ENCODE measurements at regions not wholly inside any gene's neighbourhood (a gene's known extent, or its start where the extent isn't known, plus 50 kb on each side); places are given as distances from the start of the nearest gene placed in this dataset.

DNA sequence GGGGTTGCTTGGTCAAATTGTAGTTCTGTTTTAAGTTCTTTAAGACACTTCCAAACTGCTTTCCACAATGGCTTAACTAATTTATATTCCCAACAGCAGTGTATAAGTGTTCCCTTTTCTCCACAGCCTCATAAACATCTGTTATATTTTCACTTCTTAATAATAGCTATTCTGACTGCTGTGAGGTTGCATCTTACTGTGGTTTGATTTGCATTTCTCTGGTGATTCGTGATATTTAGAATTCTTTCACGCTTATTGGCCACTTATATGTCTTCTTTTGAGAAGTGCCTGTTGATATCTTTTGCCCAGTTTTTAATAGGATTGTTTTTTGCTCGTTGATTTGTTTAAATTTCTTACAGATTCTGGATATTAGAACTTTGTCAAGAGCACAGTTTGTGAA is 278.6 kb upstream of the ITM2A start:
- intact Hi-C loops (cut with DNase I, micrococcal nuclease) = no loop called here
- no peaks in the 10 kb centered on the region for H3K36me3 ChIP-seq (ENCODE audit: low read depth)
- H3K4me3 ChIP-seq = no peak overlapping the region
- TF ChIP-seq CTCF (IDR thresholded peaks at IDR 0.05) = no peak
- no peaks in the 10 kb centered on the region for H3K4me1 ChIP-seq (ENCODE audit: low read depth)
- no peak for ATAC-seq
- DNase-seq = no peak
- H3K9me3 ChIP-seq = no peaks in the 10 kb centered on the region

- intact Hi-C loops (cut with DNase I, micrococcal nuclease) = no loop called here
- no peaks in the 10 kb centered on the region for H3K36me3 ChIP-seq (ENCODE audit: low read depth)
- DNase-seq (no peak), ATAC-seq (no peak)
- H3K4me1 ChIP-seq (ENCODE audit: low read depth) = no peaks in the 10 kb centered on the region
- H3K9me3 ChIP-seq = no peaks in the 10 kb centered on the region
- TF ChIP-seq CTCF (IDR thresholded peaks at IDR 0.05) = no peak
- H3K4me3 ChIP-seq = no peak overlapping the region
Measured at GRCh38 chrX:79631526-79631925, 264.4 kb upstream of the ITM2A start.

- DNase-seq (no peak), ATAC-seq (peak; percentile 81)
- no peaks in the 10 kb centered on the region for H3K9me3 ChIP-seq
- H3K36me3 ChIP-seq (ENCODE audit: low read depth) = no peaks in the 10 kb centered on the region
- H3K4me1 ChIP-seq (ENCODE audit: low read depth) = no peaks in the 10 kb centered on the region
- H3K4me3 ChIP-seq = no peak overlapping the region
- no peak for TF ChIP-seq CTCF (IDR thresholded peaks at IDR 0.05)
- intact Hi-C loops (cut with DNase I, micrococcal nuclease) = no loop called here
Measured at GRCh38 chrX:79630033-79631009, 263.2 kb upstream of the ITM2A start.

DNA sequence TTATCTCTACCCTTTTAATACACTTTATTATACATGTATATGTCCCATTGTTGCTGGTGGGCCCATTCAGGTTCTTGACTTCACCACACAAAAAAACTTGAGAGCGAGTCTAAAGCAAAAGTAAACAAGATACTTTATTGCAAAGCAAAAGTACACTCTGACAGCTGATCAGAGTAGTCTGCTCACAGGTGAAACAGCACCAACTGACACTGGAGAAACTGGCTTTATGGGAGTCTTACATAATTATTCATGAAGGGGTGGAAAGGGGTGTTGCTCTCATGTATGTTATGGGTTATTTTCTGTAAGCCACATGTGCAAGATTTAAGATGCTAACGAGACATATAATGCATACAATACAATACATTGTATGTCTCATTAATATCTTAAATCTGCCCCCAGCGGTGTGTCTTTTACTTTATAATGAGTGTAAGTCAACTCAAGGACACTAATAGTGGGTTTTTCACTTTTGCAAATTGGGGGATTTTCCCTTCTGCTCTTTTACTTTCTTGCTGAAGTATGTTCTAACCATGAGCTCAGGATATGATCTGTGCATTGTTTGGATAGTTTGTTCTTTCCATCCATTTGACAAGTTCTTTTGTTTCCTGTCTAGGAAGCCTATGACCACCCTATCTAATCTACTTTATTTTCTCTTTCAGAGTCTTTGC is 256.1 kb upstream of the ITM2A start:
- no peak for TF ChIP-seq CTCF (IDR thresholded peaks at IDR 0.05)
- ATAC-seq = peak; percentile 85
- peak in 1 of 3 donors; percentile 12 for DNase-seq
- Histone ChIP-seq H3K9me3 (no peaks in the 10 kb centered on the region), H3K4me1 (ENCODE audit: low read depth) (no peaks in the 10 kb centered on the region), H3K36me3 (ENCODE audit: low read depth) (no peaks in the 10 kb centered on the region), H3K4me3 (no peak overlapping the region)
- intact Hi-C loops (cut with DNase I, micrococcal nuclease) = no loop called here

GRCh38 chrX:79618280-79618679 is 251.1 kb upstream of the ITM2A start:
- peak; percentile 40 for ATAC-seq

More at GRCh38 chrX:79618280-79618679, 251.1 kb upstream of the ITM2A start:
- Histone ChIP-seq H3K4me1 (ENCODE audit: low read depth) (no peaks in the 10 kb centered on the region), H3K4me3 (no peak overlapping the region), H3K9me3 (no peaks in the 10 kb centered on the region), H3K36me3 (ENCODE audit: low read depth) (no peaks in the 10 kb centered on the region)
- intact Hi-C loops (cut with DNase I, micrococcal nuclease) = no loop called here
- no peak for DNase-seq
- no peak for TF ChIP-seq CTCF (IDR thresholded peaks at IDR 0.05)

Measured in mucosa of descending colon (tissue), 3 donors.